HCT116 (cell line): ENCODE measurements at regions not wholly inside any gene's neighbourhood (a gene's known extent, or its start where the extent isn't known, plus 50 kb on each side); places are given as distances from the start of the nearest gene placed in this dataset.

ENCODE experiments used
- CEBPB ChIP-seq: IDR thresholded peaks from 2 replicates; pipeline ENCODE4 v1.6.1; 2012; ENCODE audit warnings: low read depth
- CTCF ChIP-seq, 3 experiments: fragments of 200-600 bp in 1 of 3; sonication (generic) in 1 of 3; IDR thresholded peaks in 2 of 3; conservative IDR thresholded peaks in 1 of 3; 2 replicates each; pipeline ENCODE4 v1.5.1; 2012 to 2017; ENCODE audit warnings: low read depth in 2 of 3, low read length in 2 of 3, antibody characterized with exemption in 1 of 3, borderline replicate concordance in 1 of 3, control low read depth in 1 of 3, mild to moderate bottlenecking in 1 of 3, mixed read lengths in 1 of 3, mixed run types in 1 of 3, moderate library complexity in 1 of 3; ENCODE audit not compliant: insufficient read depth in 1 of 3
- EGR1 ChIP-seq: IDR thresholded peaks from 2 replicates; pipeline ENCODE4 v1.6.1; 2012; ENCODE audit warnings: low read depth
- EZH2 ChIP-seq: fragments of 200-600 bp; sonication (generic); IDR thresholded peaks from 2 replicates; pipeline ENCODE4 v1.6.1; 2017; ENCODE audit warnings: antibody characterized with exemption, mixed run types
- EZH2phosphoT487 ChIP-seq: fragments of 200-600 bp; IDR thresholded peaks from 2 replicates; pipeline ENCODE4 v1.6.1; 2018; ENCODE audit warnings: antibody characterized with exemption, borderline replicate concordance
- POLR2A ChIP-seq: IDR thresholded peaks from 2 replicates; pipeline ENCODE4 v1.7.0; 2011; ENCODE audit warnings: borderline replicate concordance; ENCODE audit not compliant: insufficient read depth, insufficient read length; ENCODE audit errors: extremely low read depth

GRCh38 chr7:67525588-67525987 is 529.0 kb downstream of the TYW1 start:
- TF ChIP-seq EZH2, result no peak
- TF ChIP-seq CTCF (IDR thresholded peaks at IDR 0.05 in 2 of 3, conservative IDR thresholded peaks at IDR 0.05 in 1 of 3; ENCODE audit: borderline replicate concordance in 1 of 3, insufficient read depth in 1 of 3, low read depth in 2 of 3, low read length in 2 of 3), result no peak
- no peak for TF ChIP-seq POLR2A
- no peak for TF ChIP-seq EZH2phosphoT487
- no peak for TF ChIP-seq EGR1
- TF ChIP-seq CEBPB, result no peak
